IPS DF 4.7 (cell line): ENCODE measurements at regions not wholly inside any gene's neighbourhood (a gene's known extent, or its start where the extent isn't known, plus 50 kb on each side); places are given as distances from the start of the nearest gene placed in this dataset.

Experiments
- DNase-seq: peaks from one replicate; pipeline ENCODE4 v3.0.0-alpha.2; 2013; ENCODE audit warnings: low spot score; ENCODE audit errors: extremely low read depth

GRCh38 chr2:188046437-188046836, 245.2 kb upstream of the GULP1 start:
- DNase-seq: no peak

- no peak for DNase-seq
Measured at GRCh38 chr2:188047735-188048134, 243.9 kb upstream of the GULP1 start.

DNA sequence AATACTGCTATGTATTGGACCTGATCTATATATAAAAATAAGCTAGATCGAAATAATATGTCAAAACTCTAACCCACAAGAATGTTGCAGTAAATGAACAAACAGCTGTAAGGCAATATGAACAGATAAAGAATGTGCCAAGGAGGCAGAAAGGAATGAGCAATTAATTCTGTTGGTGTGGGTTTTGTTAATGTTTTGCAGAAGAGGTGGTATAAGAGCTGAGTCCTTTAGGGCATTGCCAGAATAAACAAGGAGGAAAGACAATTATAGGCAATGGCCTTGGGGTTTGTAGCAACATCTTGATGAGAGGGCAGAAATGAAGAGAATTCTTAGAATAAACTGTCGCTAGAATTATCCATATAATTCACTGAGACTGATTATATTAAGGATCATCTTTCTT, 240.9 kb upstream of the GULP1 start:
- DNase-seq: no peak

DNA sequence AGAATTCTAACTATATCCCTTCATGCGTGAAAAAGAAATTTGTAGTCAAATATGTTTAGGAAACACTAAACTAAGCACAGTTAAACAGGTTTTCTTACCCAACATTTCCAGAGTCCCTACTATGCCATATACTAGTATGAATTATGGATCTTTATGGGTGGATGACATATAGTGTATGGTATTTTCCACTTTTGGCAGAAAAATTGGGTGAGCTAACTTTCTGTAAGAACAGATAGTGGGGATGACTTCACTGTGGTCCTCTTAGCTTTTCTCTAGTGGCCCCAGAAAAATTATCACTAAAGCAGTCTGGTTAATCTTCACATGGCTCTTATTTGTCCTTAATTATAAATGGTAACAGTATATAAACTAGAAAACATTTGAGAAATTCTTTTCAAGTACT, 240.0 kb upstream of the GULP1 start:
- no peak for DNase-seq

GRCh38 chr2:188065386-188065785, 226.3 kb upstream of the GULP1 start:
- no peak for DNase-seq

GRCh38 chr2:188068093-188068492, 223.6 kb upstream of the GULP1 start:
- DNase-seq: no peak

DNA sequence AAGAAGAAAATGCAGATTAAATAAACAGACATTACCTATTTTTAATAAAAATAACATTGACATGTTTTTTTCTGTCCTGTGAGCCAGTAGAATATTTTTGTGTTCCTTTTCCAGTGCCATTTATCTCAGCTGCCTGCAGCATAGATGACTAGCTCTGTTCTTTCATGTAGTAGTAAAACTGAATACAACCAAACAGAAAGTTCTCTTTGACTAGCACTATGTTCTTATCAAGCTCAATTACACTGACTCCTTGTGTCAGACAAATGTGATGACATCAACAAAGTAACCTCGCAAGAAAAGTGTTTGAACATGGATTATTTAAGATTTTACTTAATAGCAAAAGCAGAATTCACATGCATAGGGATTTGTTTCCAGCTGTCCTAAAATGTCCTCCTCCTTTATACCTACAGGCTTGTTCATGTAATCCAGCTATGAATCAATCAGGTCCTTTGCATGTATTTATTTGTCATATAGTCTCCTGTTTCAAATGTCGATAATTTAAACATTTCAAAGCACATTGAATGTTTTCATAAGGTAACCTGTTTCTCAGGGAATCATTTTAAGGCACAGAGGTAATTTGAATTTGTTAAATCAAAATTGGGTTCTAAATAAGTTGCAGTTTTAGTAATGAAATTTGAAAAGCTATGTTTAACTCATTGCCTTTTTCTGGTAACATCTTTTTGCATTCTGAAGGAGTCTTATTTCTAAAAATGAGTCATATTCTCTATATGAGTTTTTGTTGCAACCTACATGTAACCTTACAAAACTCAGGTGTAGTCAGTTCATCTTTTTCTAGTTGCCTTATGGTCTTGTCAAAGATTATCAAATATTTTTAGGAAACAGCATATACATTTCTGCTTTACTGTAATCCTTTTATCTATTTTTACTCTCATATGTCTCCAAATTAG, 215.3 kb upstream of the GULP1 start:
- no peak for DNase-seq

DNA sequence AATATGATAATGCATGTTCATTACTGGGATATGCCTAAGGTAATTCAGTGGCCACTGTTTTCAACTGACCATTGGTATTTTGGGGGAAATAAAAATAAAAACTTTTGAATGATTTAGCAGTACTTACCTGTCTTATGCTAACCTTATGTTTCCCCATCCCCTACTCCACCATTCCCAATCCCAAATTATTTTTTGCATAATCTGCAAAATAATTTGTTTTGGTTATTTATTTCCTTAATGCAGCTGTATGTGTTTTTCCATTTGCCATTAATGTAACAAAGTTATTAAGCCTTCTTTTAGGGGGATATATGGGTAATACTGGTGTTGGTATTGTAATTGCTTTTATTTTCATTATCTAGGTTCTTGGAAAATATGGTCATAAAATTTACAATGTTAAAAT, 213.9 kb upstream of the GULP1 start:
- no peak for DNase-seq

DNA sequence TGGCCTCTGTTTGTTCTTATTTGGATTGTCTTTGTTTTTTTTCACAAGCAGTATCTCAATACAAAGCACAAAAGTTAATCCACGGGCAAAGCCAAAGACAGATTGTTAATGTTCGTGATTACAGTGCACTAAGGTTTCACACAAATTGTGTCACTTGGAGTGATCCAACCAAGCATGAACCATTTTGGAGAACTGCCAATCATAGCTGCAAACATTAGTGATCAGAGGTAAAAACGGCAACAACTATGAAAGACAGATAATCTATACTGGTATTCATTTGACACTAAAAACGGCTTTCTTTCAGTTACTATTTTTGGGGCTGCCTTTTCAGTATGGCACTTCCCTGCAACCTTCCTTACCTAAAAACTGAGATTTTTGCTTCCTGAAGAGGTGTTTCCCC, 213.1 kb upstream of the GULP1 start:
- no peak for DNase-seq

GRCh38 chr2:188079196-188079595, 212.5 kb upstream of the GULP1 start:
- DNase-seq: no peak

DNA sequence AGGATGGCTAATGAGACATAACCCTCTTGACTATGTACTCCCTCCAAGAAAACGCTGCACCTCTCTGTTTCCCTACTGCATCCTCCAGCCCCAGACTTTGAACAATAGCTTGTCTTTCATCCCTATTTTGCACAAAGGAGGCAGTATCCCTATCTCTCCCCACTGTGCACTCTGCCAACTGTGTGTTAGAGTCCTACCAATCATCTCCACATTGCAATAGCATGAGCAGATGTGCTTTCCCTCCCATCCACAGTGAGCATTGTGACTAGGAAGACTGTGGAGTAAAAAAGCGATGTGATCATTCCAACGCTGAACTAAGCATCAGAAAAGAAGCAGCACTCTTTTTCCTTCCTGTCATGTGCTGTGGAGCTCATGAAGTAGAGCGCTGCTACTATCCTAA, 206.3 kb upstream of the GULP1 start:
- DNase-seq: no peak

DNA sequence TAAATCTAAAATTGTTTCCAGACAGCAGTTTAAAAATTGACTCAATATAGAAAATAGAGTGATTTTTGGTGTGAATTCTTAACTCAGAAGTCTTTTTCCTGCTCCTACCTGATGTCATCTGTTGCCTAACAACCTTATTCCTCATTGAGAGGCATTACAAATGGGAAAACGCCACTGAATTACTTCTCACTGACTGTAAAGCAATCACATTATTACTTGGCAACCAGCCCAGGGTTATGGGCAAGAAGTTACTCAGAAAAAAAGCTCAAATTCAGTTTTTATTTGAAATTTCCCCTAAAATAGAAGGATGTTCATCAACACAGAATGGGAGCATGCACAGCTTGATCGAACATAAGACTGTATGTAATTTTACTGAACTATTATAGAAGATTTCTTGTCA, 201.8 kb upstream of the GULP1 start:
- no peak for DNase-seq

GRCh38 chr2:188091220-188091619, 200.5 kb upstream of the GULP1 start:
- no peak for DNase-seq

- no peak for DNase-seq
Measured at GRCh38 chr2:188092734-188093133, 198.9 kb upstream of the GULP1 start.

- no peak for DNase-seq
Measured at GRCh38 chr2:188096910-188097309, 194.8 kb upstream of the GULP1 start.

DNA sequence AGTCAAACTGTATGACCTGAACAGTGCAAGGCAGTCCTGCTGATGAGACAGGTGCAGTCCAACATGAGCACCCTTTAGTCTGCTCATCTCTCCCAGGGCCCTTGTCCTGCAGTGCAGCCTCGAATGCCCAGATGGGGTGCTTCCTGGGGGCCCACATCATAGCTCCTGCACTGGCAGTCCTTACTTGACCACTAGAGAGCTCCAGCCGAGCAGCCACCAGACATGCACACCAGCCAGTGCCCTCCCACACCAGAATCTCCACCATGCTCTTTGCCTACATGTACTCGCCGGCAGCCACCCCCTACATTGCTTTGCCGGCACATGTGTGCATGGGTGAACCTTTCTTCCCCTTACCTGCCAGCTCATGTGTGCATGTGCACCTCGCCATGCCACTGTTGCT, 188.8 kb upstream of the GULP1 start:
- DNase-seq: no peak

GRCh38 chr2:188114014-188114413, 177.7 kb upstream of the GULP1 start:
- no peak for DNase-seq

- DNase-seq: no peak
Measured at GRCh38 chr2:188117706-188118105, 174.0 kb upstream of the GULP1 start.

DNA sequence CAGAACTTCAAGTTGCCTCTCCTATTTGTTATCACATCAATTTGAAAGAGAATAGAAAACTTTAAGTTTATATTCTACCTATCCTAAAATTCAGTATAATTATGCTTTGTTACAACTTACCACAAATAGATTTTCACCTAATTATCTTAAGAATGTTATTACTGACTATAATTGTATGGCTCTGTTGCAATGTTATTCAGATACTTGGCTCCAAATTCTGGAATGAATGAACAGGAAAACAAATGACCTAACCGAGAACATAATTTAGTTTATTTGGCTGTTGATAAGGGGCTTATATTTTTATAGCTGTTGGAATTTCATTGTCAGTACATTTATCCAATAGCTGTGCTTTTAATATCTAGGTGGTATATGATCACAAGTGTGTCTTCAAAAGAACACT, 173.2 kb upstream of the GULP1 start:
- no peak for DNase-seq

DNA sequence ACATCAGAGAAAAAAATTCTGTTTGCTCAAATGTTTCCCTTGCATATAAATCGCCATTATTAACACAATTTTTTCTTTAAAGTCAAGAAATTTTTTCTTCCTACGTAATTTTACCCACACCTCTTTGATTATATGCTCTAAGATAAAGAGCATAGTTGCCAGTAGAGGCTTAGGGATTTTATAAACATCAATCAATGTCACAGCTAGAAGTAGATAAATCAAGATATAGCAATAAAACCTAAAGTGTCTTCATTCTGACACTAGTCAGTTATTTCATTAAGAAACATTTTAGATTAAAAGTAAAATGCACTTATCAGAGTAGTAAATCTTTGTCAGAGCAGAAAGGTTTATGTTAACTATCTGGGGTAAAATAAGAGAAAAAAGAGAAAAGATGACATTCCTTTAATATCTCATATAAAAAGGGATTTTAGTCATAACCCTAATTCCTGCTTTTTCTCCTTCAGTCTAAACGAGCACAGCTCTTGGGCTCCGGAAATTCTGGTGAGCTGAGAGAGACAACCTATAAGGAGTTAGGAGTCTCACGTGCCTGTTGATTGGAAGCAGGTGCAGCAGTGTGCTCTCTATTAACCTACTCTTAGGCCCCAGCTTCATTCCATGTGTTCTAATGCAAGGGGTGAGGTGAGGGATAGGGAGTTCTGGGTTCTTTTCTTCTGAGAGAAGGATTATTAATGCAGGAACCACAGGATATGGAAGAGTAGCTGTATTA, 172.4 kb upstream of the GULP1 start:
- no peak for DNase-seq

DNA sequence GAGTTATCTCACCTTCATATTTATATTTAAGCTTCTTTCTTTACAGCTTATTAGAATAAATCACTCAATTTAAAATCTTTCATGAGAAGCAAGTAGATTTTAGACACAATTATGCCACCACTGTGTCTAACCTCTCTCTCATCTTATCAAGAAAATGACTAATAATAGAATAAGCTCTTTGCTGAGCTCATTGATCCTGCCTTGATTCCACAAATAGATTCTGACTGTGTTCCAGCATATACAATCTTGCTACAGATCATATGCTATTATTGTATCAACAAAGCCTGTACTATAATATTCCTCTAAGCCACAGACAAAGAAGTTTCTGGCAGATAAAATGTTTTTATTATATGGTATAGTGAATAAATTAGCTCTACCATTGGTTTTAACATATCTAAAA, 168.7 kb upstream of the GULP1 start:
- no peak for DNase-seq

- DNase-seq: no peak
Measured at GRCh38 chr2:188129677-188130076, 162.0 kb upstream of the GULP1 start.

- no peak for DNase-seq
Measured at GRCh38 chr2:188130317-188130716, 161.4 kb upstream of the GULP1 start.
